ENCODE measurements at regions not wholly inside any gene's neighbourhood (a gene's known extent, or its start where the extent isn't known, plus 50 kb on each side); places are given as distances from the start of the nearest gene placed in this dataset.
A peak's percentile ranks its signal among the peaks of the same experiment; 100 is the strongest.

GRCh38 chr4:4771160-4771559 lies 88.3 kb upstream of the MSX1 start:
- DNase-seq: no peak

- DNase-seq: no peak
Observed at GRCh38 chr4:4770610-4771009, 88.9 kb upstream of the MSX1 start.

- DNase-seq: no peak
Observed at GRCh38 chr4:4766564-4766963, 92.9 kb upstream of the MSX1 start.

- no peak for DNase-seq
Observed at GRCh38 chr4:4765811-4766210, 93.7 kb upstream of the MSX1 start.

- DNase-seq: no peak
Observed at GRCh38 chr4:4764558-4764905, 94.9 kb upstream of the MSX1 start.

- no peak for DNase-seq
Observed at GRCh38 chr4:4763822-4764557, 95.5 kb upstream of the MSX1 start.

GRCh38 chr4:4762909-4763821 lies 96.3 kb upstream of the MSX1 start:
- DNase-seq: no peak

- no peak for DNase-seq
Observed at GRCh38 chr4:4762300-4762699, 97.2 kb upstream of the MSX1 start.

- peak; percentile 23 to 70 for DNase-seq
Observed at GRCh38 chr4:4761128-4761982, 98.1 kb upstream of the MSX1 start.

- no peak for DNase-seq
Observed at GRCh38 chr4:4759883-4760282, 99.6 kb upstream of the MSX1 start.

GRCh38 chr4:4759232-4759631 lies 100.2 kb upstream of the MSX1 start:
- DNase-seq: no peak

- DNase-seq: no peak
Observed at GRCh38 chr4:4758681-4759080, 100.8 kb upstream of the MSX1 start.

- no peak for DNase-seq
Observed at GRCh38 chr4:4755306-4755705, 104.2 kb upstream of the MSX1 start.

- DNase-seq: no peak
Observed at GRCh38 chr4:4754641-4755040, 104.8 kb upstream of the MSX1 start.

GRCh38 chr4:4753643-4754042 lies 105.8 kb upstream of the MSX1 start:
- no peak for DNase-seq

- DNase-seq: no peak
Observed at GRCh38 chr4:4752576-4753401, 106.7 kb upstream of the MSX1 start.

GRCh38 chr4:4752025-4752424 lies 107.4 kb upstream of the MSX1 start:
- DNase-seq: no peak

GRCh38 chr4:4750187-4750586 lies 109.3 kb upstream of the MSX1 start:
- DNase-seq: no peak

- DNase-seq: no peak
Observed at GRCh38 chr4:4749137-4749536, 110.3 kb upstream of the MSX1 start.

- no peak for DNase-seq
Observed at GRCh38 chr4:4746444-4746843, 113.0 kb upstream of the MSX1 start.

GRCh38 chr4:4740071-4740470 lies 119.4 kb upstream of the MSX1 start:
- DNase-seq: no peak

GRCh38 chr4:4735870-4736269 lies 123.6 kb upstream of the MSX1 start:
- DNase-seq: no peak
